CD4-positive, alpha-beta T cell treated with Interleukin-6 for 4 hours (primary cell): ENCODE measurements at regions not wholly inside any gene's neighbourhood (a gene's known extent, or its start where the extent isn't known, plus 50 kb on each side); places are given as distances from the start of the nearest gene placed in this dataset.

Experiments used
- DNase-seq: peaks from one replicate; pipeline ENCODE4 v3.0.0-alpha.2; 2020; ENCODE audit warnings: mixed read lengths

- no peak for DNase-seq
Measured at GRCh38 chr4:84100071-84100470, 399.0 kb downstream of the NKX6-1 start.

- no peak for DNase-seq
Measured at GRCh38 chr4:84099599-84099998, 399.5 kb downstream of the NKX6-1 start.

- DNase-seq: no peak
Measured at GRCh38 chr4:84091266-84091665, 407.8 kb downstream of the NKX6-1 start.

GRCh38 chr4:84089652-84090437, 409.2 kb downstream of the NKX6-1 start:
- no peak for DNase-seq

- DNase-seq: no peak
Measured at GRCh38 chr4:84085986-84086385, 413.1 kb downstream of the NKX6-1 start.

- no peak for DNase-seq
Measured at GRCh38 chr4:84070289-84070688, 428.8 kb downstream of the NKX6-1 start.

- DNase-seq: no peak
Measured at GRCh38 chr4:84063619-84064018, 435.5 kb downstream of the NKX6-1 start.

GRCh38 chr4:84058201-84058600, 440.9 kb downstream of the NKX6-1 start:
- DNase-seq: no peak

- DNase-seq: no peak
Measured at GRCh38 chr4:84051639-84052038, 447.5 kb downstream of the NKX6-1 start.

- DNase-seq: no peak
Measured at GRCh38 chr4:84051089-84051488, 448.0 kb downstream of the NKX6-1 start.

GRCh38 chr4:84050015-84050414, 449.1 kb downstream of the NKX6-1 start:
- no peak for DNase-seq

GRCh38 chr4:84046551-84046950, 452.5 kb downstream of the NKX6-1 start:
- no peak for DNase-seq

- DNase-seq: no peak
Measured at GRCh38 chr4:84041426-84041825, 457.7 kb downstream of the NKX6-1 start.

- DNase-seq: no peak
Measured at GRCh38 chr4:84035568-84035967, 463.5 kb downstream of the NKX6-1 start.

GRCh38 chr4:84032372-84032771, 466.7 kb downstream of the NKX6-1 start:
- DNase-seq: no peak

GRCh38 chr4:84031401-84031800, 467.7 kb downstream of the NKX6-1 start:
- DNase-seq: no peak

GRCh38 chr4:84028340-84028739, 470.8 kb downstream of the NKX6-1 start:
- no peak for DNase-seq

GRCh38 chr4:84024405-84024804, 474.7 kb downstream of the NKX6-1 start:
- no peak for DNase-seq

GRCh38 chr4:84022564-84022963, 476.5 kb downstream of the NKX6-1 start:
- no peak for DNase-seq

- DNase-seq: no peak
Measured at GRCh38 chr4:84019626-84020025, 479.5 kb downstream of the NKX6-1 start.

- no peak for DNase-seq
Measured at GRCh38 chr4:84003046-84003445, 467.1 kb downstream of the GPAT3 start.

- no peak for DNase-seq
Measured at GRCh38 chr4:84001876-84002569, 466.1 kb downstream of the GPAT3 start.

GRCh38 chr4:83996254-83996653, 460.3 kb downstream of the GPAT3 start:
- no peak for DNase-seq

GRCh38 chr4:83993774-83994173, 457.9 kb downstream of the GPAT3 start:
- no peak for DNase-seq

GRCh38 chr4:83989835-83990234, 453.9 kb downstream of the GPAT3 start:
- no peak for DNase-seq
